ENCODE measurements at regions not wholly inside any gene's neighbourhood (a gene's known extent, or its start where the extent isn't known, plus 50 kb on each side); places are given as distances from the start of the nearest gene placed in this dataset.

GRCh38 chr10:28806951-28807759, 129.8 kb downstream of the BAMBI start:
- TF ChIP-seq CTCF (IDR thresholded peaks at IDR 0.05) (no peak), POLR2A (IDR thresholded peaks at IDR 0.05) (no peak)
